Stomach (tissue), 8 donors: ENCODE measurements at regions not wholly inside any gene's neighbourhood (a gene's known extent, or its start where the extent isn't known, plus 50 kb on each side); places are given as distances from the start of the nearest gene placed in this dataset.

Source experiments
- DNase-seq, 2 donors: peaks; one replicate each; pipeline versions ENCODE4 v3.0.0 to v3.0.0-alpha.2; 2013 to 2019
- H3K27ac ChIP-seq, 5 donors: fragments of 200-600 bp in 4 of 5; sonication (generic) in 4 of 5; one replicate each; pipeline ENCODE4 v1.5.1; 2013 to 2019; ENCODE audit warnings: mild to moderate bottlenecking in 1 of 5, moderate library complexity in 1 of 5
- H3K27me3 ChIP-seq, 3 donors: fragments of 200-600 bp; sonication (generic); one replicate each; pipeline ENCODE4 v1.5.1; 2017 to 2019; ENCODE audit warnings: mixed run types in 1 of 3
- H3K36me3 ChIP-seq, 4 donors: fragments of 200-600 bp; sonication (generic); 1 replicate in 3 of 4; 2 replicates in 1 of 4; pipeline ENCODE4 v1.5.1; 2016 to 2019
- H3K4me1 ChIP-seq, 4 donors: fragments of 200-600 bp; sonication (generic); one replicate each; pipeline ENCODE4 v1.5.1; 2016 to 2019
- H3K4me3 ChIP-seq, 4 donors: fragments of 200-600 bp; sonication (generic) in 3 of 4; one replicate each; pipeline ENCODE4 v1.5.1; 2016 to 2019; ENCODE audit warnings: mild to moderate bottlenecking in 1 of 4
- H3K9me3 ChIP-seq, 4 donors: fragments of 200-600 bp; sonication (generic); one replicate each; pipeline ENCODE4 v1.5.1; 2016 to 2019
- EP300 ChIP-seq: sonication (generic); formaldehyde crosslinking; IDR thresholded peaks from one replicate; pipeline ENCODE4 v1.6.1; 2017; ENCODE audit warnings: antibody characterized with exemption
- POLR2A ChIP-seq, 4 donors: fragments of 450-650 bp; IDR thresholded peaks; one replicate each; pipeline ENCODE4 v1.6.1; 2016; ENCODE audit warnings: antibody characterized with exemption in 4 of 4, control low read depth in 2 of 4, mild to moderate bottlenecking in 1 of 4, moderate library complexity in 1 of 4
- POLR2AphosphoS5 ChIP-seq, 3 donors: sonication (generic); formaldehyde crosslinking; IDR thresholded peaks; one replicate each; pipeline ENCODE4 v1.6.1; 2016; ENCODE audit warnings: antibody characterized with exemption in 3 of 3
- WGBS, 5 donors: extraction: QIAGEN DNeasy Blood & Tissue Kit in 3 of 5; methylation state at CpG; one replicate each; pipeline versions ENCODE4 v1.1.5 to v1.1.7; 2013 to 2018; 5-methylcytosine and 5-hydroxymethylcytosine counted together
- intact Hi-C: fragments of 100-400 bp; cut with DNase I; formaldehyde crosslinking; loops from one replicate; pipeline ENCODE4 v1.15.1; 2023; ENCODE audit warnings: low total_unique reads
- TF ChIP-seq, protein P1 (sequence below), 7 experiments: fragments of 450-650 bp in 4 of 7; fragments of 200-600 bp in 3 of 7; sonication (generic) in 3 of 7; IDR thresholded peaks; one replicate each; pipeline ENCODE4 v1.5.1; 2016 to 2019; ENCODE audit warnings: antibody characterized with exemption in 7 of 7, control low read depth in 2 of 7, mild to moderate bottlenecking in 1 of 7
- donor health status: healthy with polysubstance abuse.
- donor health status: Bipolar disorder and iron deficiency.
- donor health status: healthy.

DNA sequence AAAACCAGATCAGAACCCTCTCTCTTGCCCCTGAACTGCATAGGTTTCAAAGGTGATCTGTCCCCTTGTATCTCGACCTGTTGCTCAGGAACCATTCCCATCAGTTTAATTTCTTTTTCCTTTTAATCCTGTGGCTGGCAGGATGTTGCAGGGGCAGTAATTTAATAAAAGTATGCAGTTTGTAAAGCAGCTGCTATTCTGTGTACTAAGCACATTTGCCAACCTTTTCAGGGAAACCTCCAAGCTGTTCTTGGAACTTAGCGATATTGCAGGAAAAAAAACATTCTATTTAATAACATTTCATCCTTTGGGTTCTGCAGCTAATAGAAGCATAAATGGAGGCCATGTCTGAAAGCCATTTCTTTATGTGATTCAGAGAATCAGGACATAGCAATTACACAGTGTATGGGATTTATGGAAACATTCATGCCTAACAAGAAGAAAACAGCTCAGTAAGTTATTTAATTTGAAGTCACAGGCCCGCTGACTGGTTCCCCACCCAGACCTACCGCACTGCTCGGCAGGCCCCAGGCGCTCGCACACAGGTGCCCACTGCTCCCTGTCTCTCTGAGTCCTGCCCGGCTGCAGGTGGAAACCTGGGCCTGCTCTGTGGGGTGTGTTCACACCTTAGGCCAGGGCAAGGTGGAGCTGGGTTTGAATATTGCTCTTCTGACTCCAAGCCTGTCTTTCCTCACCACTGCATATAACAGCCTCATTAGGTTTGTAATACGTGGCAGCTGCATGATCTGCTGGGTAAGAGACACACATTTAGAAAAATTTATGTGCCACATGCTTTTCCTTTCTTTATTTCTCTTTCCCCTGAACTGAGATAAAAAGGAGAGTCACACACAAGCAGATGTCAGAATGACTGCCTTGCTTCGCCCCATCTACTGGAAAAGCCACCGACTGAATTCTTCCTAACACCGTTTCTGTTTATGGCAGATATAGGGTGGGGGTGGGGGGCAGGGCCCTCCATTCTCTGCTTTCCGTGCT is 119.7 kb downstream of the SLC25A47 start:
- H3K9me3 ChIP-seq: no peaks in the 10 kb centered on the region
- H3K36me3 ChIP-seq: no peaks in the 10 kb centered on the region
- no peaks in the 10 kb centered on the region for H3K27me3 ChIP-seq
- DNase-seq: peak in 1 of 2 donors; percentile 47
- H3K27ac ChIP-seq: no peak overlapping the region
- 85 to 89% (median 87%) methylated on average over 13 of the region's 13 CpGs for WGBS, 5 donors
- H3K4me1 ChIP-seq: peaks cover 21 to 53% (median 31%) of the 10 kb centered on the region in 4 donors
- TF ChIP-seq EP300: no peak
- no peak for TF ChIP-seq POLR2AphosphoS5 (IDR thresholded peaks at IDR 0.05)
- TF ChIP-seq, protein P1, sequence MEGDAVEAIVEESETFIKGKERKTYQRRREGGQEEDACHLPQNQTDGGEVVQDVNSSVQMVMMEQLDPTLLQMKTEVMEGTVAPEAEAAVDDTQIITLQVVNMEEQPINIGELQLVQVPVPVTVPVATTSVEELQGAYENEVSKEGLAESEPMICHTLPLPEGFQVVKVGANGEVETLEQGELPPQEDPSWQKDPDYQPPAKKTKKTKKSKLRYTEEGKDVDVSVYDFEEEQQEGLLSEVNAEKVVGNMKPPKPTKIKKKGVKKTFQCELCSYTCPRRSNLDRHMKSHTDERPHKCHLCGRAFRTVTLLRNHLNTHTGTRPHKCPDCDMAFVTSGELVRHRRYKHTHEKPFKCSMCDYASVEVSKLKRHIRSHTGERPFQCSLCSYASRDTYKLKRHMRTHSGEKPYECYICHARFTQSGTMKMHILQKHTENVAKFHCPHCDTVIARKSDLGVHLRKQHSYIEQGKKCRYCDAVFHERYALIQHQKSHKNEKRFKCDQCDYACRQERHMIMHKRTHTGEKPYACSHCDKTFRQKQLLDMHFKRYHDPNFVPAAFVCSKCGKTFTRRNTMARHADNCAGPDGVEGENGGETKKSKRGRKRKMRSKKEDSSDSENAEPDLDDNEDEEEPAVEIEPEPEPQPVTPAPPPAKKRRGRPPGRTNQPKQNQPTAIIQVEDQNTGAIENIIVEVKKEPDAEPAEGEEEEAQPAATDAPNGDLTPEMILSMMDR (IDR thresholded peaks at IDR 0.05): no peak
- no peak for TF ChIP-seq POLR2A (IDR thresholded peaks at IDR 0.05)
- no peak overlapping the region for H3K4me3 ChIP-seq
- intact Hi-C loops: loop anchor here (10.0 kb wide), 1 partner anchor 202 kb away; no protein-coding TSS in a partner anchor

DNA sequence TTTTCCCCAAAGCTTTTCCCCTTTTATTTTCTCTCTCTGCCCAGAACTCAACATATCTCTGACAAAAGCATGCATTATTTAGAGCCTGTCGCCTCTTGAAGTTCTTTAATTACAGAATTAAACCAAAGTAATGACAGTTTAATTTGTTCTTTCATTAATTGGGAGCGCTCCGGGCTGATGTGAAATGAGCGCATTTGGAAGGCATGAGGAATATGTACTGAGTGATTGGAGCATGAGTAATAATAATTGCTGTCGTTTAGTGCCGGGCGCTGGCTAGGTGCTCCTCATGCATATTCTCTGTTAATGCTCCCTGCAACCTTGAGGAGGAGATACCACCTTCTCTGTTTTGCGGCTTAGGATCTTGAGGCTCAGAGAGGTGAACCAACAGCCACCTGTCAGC is 120.5 kb downstream of the SLC25A47 start:
- no peak for DNase-seq
- Histone ChIP-seq H3K9me3 (no peaks in the 10 kb centered on the region), H3K4me3 (no peak overlapping the region), H3K36me3 (no peaks in the 10 kb centered on the region), H3K27me3 (no peaks in the 10 kb centered on the region), H3K27ac (no peak overlapping the region), H3K4me1 (peaks cover 21 to 59% (median 29%) of the 10 kb centered on the region in 4 donors)
- TF ChIP-seq POLR2A (IDR thresholded peaks at IDR 0.05) (no peak), POLR2AphosphoS5 (IDR thresholded peaks at IDR 0.05) (no peak), EP300 (no peak)
- TF ChIP-seq, protein P1 (IDR thresholded peaks at IDR 0.05): no peak
- 90 to 97% (median 94%) methylated on average over 8 of the region's 8 CpGs for WGBS, 5 donors
- intact Hi-C loops: loop anchor here (10.0 kb wide), 1 partner anchor 201 kb away; no protein-coding TSS in a partner anchor

DNA sequence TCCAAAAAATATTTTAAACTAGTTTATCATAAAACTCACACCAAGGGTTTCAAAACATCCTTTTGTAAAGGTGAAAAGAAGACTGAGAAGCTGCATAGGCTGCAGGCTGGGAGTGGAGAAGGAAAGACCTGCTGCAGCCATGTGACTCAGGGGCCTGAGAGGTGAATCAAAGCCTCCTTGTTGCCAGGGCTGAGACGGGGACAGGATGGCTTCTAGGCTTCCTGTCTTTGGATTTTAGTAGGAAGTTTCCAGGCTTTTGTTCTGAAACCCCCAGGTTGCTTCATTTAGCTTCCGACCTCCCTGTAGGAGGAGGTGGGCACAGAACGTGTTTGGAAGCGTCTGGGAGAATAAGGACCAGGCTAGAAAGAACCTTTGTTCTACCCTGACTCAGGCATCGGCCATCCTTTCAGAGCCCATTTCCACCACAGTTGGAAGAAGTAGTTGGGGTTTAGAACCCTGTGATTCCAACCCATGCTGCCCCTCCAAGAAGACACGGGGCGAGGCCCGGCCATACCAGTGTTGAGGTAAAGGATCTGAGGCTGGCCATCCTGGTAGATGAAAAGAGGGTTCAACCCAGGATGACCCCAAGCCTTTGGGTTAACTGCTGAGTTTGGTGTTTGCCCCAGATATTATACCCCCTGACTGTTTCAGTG is 122.4 kb downstream of the SLC25A47 start:
- TF ChIP-seq, protein P1 (IDR thresholded peaks at IDR 0.05): no peak
- TF ChIP-seq POLR2AphosphoS5 (IDR thresholded peaks at IDR 0.05) (no peak), EP300 (no peak), POLR2A (IDR thresholded peaks at IDR 0.05) (no peak)
- intact Hi-C loops: loop anchor here (10.0 kb wide), 1 partner anchor 199 kb away; no protein-coding TSS in a partner anchor

DNA sequence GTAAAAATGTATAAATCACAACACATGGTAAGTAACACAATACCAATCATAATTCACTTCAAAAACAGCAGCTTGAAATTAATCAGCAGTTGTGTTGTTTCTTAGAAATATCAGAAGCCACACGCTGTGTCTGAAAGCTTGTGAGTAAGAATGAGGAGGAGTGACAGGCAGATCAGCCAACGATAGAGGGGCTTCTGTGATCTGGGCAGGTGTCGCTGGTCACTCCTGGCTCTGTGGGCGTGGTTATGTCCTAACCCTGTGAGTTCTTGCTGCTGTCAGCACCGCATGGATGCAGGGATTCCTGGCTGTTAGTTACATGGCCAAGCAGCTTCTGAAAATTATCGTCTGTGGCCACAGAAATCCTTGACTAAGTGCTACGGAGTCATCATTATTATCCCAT is 123.4 kb downstream of the SLC25A47 start:
- DNase-seq: no peak
- 81 to 87% (median 83%) methylated on average over 7 of the region's 7 CpGs for WGBS, 5 donors
- H3K4me1 ChIP-seq: peaks cover 0 to 31% (median 4%) of the 10 kb centered on the region in 4 donors
- H3K9me3 ChIP-seq: no peaks in the 10 kb centered on the region
- intact Hi-C loops: loop anchor here (10.0 kb wide), 1 partner anchor 198 kb away; no protein-coding TSS in a partner anchor
- TF ChIP-seq, protein P1 (IDR thresholded peaks at IDR 0.05): no peak
- TF ChIP-seq POLR2A (IDR thresholded peaks at IDR 0.05): no peak
- no peak for TF ChIP-seq POLR2AphosphoS5 (IDR thresholded peaks at IDR 0.05)
- TF ChIP-seq EP300: no peak
- no peak overlapping the region for H3K27ac ChIP-seq
- no peak overlapping the region for H3K4me3 ChIP-seq
- H3K27me3 ChIP-seq: no peaks in the 10 kb centered on the region
- H3K36me3 ChIP-seq: no peaks in the 10 kb centered on the region

More for the DNA sequence above, 122.4 kb downstream of the SLC25A47 start:
- Histone ChIP-seq H3K4me3 (no peak overlapping the region), H3K36me3 (no peaks in the 10 kb centered on the region), H3K4me1 (peaks cover 6 to 39% (median 13%) of the 10 kb centered on the region in 4 donors), H3K9me3 (no peaks in the 10 kb centered on the region), H3K27me3 (no peaks in the 10 kb centered on the region), H3K27ac (no peak overlapping the region)
- 88 to 93% (median 91%) methylated on average over 8 of the region's 8 CpGs for WGBS, 5 donors
- no peak for DNase-seq
